ENCODE measurements at regions not wholly inside any gene's neighbourhood (a gene's known extent, or its start where the extent isn't known, plus 50 kb on each side); places are given as distances from the start of the nearest gene placed in this dataset.

- Histone ChIP-seq H3K4me3 (ENCODE audit: low read depth, low read length, poor library complexity, severe bottlenecking) (no peak overlapping the region), H3K27ac (ENCODE audit: low read depth, low read length, poor library complexity, severe bottlenecking) (no peak overlapping the region), H3K9me3 (ENCODE audit: low read depth, low read length, poor library complexity, severe bottlenecking) (no peaks in the 10 kb centered on the region), H3K27me3 (replicated peaks; ENCODE audit: insufficient read depth, low read depth, low read length, poor library complexity) (no peaks in the 10 kb centered on the region), H3K4me1 (ENCODE audit: insufficient read depth, low read length, poor library complexity, severe bottlenecking) (no peaks in the 10 kb centered on the region), H3K36me3 (ENCODE audit: insufficient read depth, low read length, poor library complexity, severe bottlenecking) (no peaks in the 10 kb centered on the region)
- no TSS peak for BruUV-seq (replicated peaks)
- intact Hi-C loops (cut with micrococcal nuclease; ENCODE audit: unreplicated experiment): no loop called here
- CTCF ChIA-PET: no interaction called here
- TF ChIP-seq EZH2 (IDR thresholded peaks at IDR 0.05; ENCODE audit: borderline replicate concordance, low read depth, low read length, poor library complexity, severe bottlenecking): no peak
- TF ChIP-seq, protein P1, sequence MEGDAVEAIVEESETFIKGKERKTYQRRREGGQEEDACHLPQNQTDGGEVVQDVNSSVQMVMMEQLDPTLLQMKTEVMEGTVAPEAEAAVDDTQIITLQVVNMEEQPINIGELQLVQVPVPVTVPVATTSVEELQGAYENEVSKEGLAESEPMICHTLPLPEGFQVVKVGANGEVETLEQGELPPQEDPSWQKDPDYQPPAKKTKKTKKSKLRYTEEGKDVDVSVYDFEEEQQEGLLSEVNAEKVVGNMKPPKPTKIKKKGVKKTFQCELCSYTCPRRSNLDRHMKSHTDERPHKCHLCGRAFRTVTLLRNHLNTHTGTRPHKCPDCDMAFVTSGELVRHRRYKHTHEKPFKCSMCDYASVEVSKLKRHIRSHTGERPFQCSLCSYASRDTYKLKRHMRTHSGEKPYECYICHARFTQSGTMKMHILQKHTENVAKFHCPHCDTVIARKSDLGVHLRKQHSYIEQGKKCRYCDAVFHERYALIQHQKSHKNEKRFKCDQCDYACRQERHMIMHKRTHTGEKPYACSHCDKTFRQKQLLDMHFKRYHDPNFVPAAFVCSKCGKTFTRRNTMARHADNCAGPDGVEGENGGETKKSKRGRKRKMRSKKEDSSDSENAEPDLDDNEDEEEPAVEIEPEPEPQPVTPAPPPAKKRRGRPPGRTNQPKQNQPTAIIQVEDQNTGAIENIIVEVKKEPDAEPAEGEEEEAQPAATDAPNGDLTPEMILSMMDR (conservative IDR thresholded peaks at IDR 0.05; ENCODE audit: low read depth, low read length): no peak
- POLR2A ChIA-PET (ENCODE audit: low non-redundant PET): no interaction called here
- DNase-seq (ENCODE audit: low spot score): no peak
Observed at GRCh38 chr10:47225928-47226645, 73.9 kb upstream of the GDF10 start.

DNA sequence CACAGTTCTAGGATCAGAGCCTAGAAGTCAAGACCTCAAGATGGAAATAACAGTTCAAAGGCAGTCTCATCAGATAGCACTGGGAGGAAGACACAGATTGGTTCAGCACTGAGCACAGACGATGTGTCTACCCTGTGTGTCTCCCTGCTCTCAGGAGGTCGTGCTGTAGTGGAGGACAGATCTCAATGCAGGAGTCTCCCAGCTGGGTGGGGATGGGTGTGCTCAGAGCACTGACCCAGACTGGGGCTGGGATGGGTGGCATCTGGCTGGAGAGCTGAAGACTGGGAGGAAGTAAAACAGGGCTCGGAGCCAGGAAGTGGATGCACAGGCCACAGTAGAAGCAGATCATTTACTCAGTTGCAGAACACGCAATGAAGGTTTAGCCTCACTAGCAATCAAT, 69.5 kb upstream of the GDF10 start:
- Histone ChIP-seq H3K27me3 (replicated peaks; ENCODE audit: insufficient read depth, low read depth, low read length, poor library complexity) (no peaks in the 10 kb centered on the region), H3K4me1 (ENCODE audit: insufficient read depth, low read length, poor library complexity, severe bottlenecking) (no peaks in the 10 kb centered on the region), H3K4me3 (ENCODE audit: low read depth, low read length, poor library complexity, severe bottlenecking) (no peak overlapping the region), H3K36me3 (ENCODE audit: insufficient read depth, low read length, poor library complexity, severe bottlenecking) (no peaks in the 10 kb centered on the region), H3K27ac (ENCODE audit: low read depth, low read length, poor library complexity, severe bottlenecking) (no peak overlapping the region), H3K9me3 (ENCODE audit: low read depth, low read length, poor library complexity, severe bottlenecking) (no peaks in the 10 kb centered on the region)
- DNase-seq (ENCODE audit: low spot score): no peak
- TF ChIP-seq, protein P1 (conservative IDR thresholded peaks at IDR 0.05; ENCODE audit: low read depth, low read length): no peak
- no peak for TF ChIP-seq EZH2 (IDR thresholded peaks at IDR 0.05; ENCODE audit: borderline replicate concordance, low read depth, low read length, poor library complexity, severe bottlenecking)
- CTCF ChIA-PET: no interaction called here
- BruUV-seq (replicated peaks): no TSS peak
- intact Hi-C loops (cut with micrococcal nuclease; ENCODE audit: unreplicated experiment): no loop called here
- POLR2A ChIA-PET (ENCODE audit: low non-redundant PET): no interaction called here

- POLR2A ChIA-PET (ENCODE audit: low non-redundant PET): no interaction called here
- Histone ChIP-seq H3K9me3 (ENCODE audit: low read depth, low read length, poor library complexity, severe bottlenecking) (no peaks in the 10 kb centered on the region), H3K4me1 (ENCODE audit: insufficient read depth, low read length, poor library complexity, severe bottlenecking) (no peaks in the 10 kb centered on the region), H3K4me3 (ENCODE audit: low read depth, low read length, poor library complexity, severe bottlenecking) (no peak overlapping the region), H3K36me3 (ENCODE audit: insufficient read depth, low read length, poor library complexity, severe bottlenecking) (no peaks in the 10 kb centered on the region), H3K27ac (ENCODE audit: low read depth, low read length, poor library complexity, severe bottlenecking) (no peak overlapping the region), H3K27me3 (replicated peaks; ENCODE audit: insufficient read depth, low read depth, low read length, poor library complexity) (no peaks in the 10 kb centered on the region)
- BruUV-seq (replicated peaks): no TSS peak
- CTCF ChIA-PET: no interaction called here
- TF ChIP-seq, protein P1 (conservative IDR thresholded peaks at IDR 0.05; ENCODE audit: low read depth, low read length): no peak
- no peak for TF ChIP-seq EZH2 (IDR thresholded peaks at IDR 0.05; ENCODE audit: borderline replicate concordance, low read depth, low read length, poor library complexity, severe bottlenecking)
- intact Hi-C loops (cut with micrococcal nuclease; ENCODE audit: unreplicated experiment): no loop called here
- no peak for DNase-seq (ENCODE audit: low spot score)
Observed at GRCh38 chr10:47230957-47231356, 69.0 kb upstream of the GDF10 start.
